KG1 (cell line): ENCODE measurements at regions not wholly inside any gene's neighbourhood (a gene's known extent, or its start where the extent isn't known, plus 50 kb on each side); places are given as distances from the start of the nearest gene placed in this dataset.
"Not testable (repeated sequence)": the region's sequence is repeated elsewhere in the genome, so short reads cannot be mapped to it uniquely, and the experiment has no call there.

Experiments used
- DNase-seq: peaks from one replicate; lab custom pipeline; 2025; lab: John Stamatoyannopoulos, UW

- DNase-seq: not testable (repeated sequence)
Measured at GRCh38 chr15:81775779-81776178, 270.0 kb downstream of the MEX3B start.

GRCh38 chr15:81774309-81774708, 271.5 kb downstream of the MEX3B start:
- DNase-seq: no peak

GRCh38 chr15:81768773-81769172, 277.0 kb downstream of the MEX3B start:
- no peak for DNase-seq

GRCh38 chr15:81766829-81767475, 278.9 kb downstream of the MEX3B start:
- DNase-seq: no peak

- no peak for DNase-seq
Measured at GRCh38 chr15:81765816-81766215, 280.0 kb downstream of the MEX3B start.

- DNase-seq: no peak
Measured at GRCh38 chr15:81763304-81763703, 282.5 kb downstream of the MEX3B start.

GRCh38 chr15:81760686-81761085, 285.1 kb downstream of the MEX3B start:
- DNase-seq: no peak

- no peak for DNase-seq
Measured at GRCh38 chr15:81758818-81759284, 287.0 kb downstream of the MEX3B start.

GRCh38 chr15:81755626-81756025, 290.2 kb downstream of the MEX3B start:
- DNase-seq: no peak

- no peak for DNase-seq
Measured at GRCh38 chr15:81754078-81754477, 291.7 kb downstream of the MEX3B start.

GRCh38 chr15:81752974-81753373, 292.8 kb downstream of the MEX3B start:
- DNase-seq: no peak

GRCh38 chr15:81752546-81752942, 293.3 kb downstream of the MEX3B start:
- DNase-seq: no peak

- DNase-seq: no peak
Measured at GRCh38 chr15:81751816-81752545, 293.8 kb downstream of the MEX3B start.

- no peak for DNase-seq
Measured at GRCh38 chr15:81751256-81751655, 294.6 kb downstream of the MEX3B start.

- no peak for DNase-seq
Measured at GRCh38 chr15:81749716-81750375, 296.0 kb downstream of the MEX3B start.

GRCh38 chr15:81747482-81747881, 298.3 kb downstream of the MEX3B start:
- no peak for DNase-seq

GRCh38 chr15:81747026-81747425, 298.8 kb downstream of the MEX3B start:
- no peak for DNase-seq

- DNase-seq: no peak
Measured at GRCh38 chr15:81744364-81744763, 301.5 kb downstream of the MEX3B start.

- no peak for DNase-seq
Measured at GRCh38 chr15:81740416-81740815, 305.4 kb downstream of the MEX3B start.

- DNase-seq: no peak
Measured at GRCh38 chr15:81729340-81729739, 316.5 kb downstream of the MEX3B start.

GRCh38 chr15:81728726-81729125, 317.1 kb downstream of the MEX3B start:
- DNase-seq: no peak

- DNase-seq: no peak
Measured at GRCh38 chr15:81725590-81725989, 320.2 kb downstream of the MEX3B start.

GRCh38 chr15:81724536-81724935, 321.3 kb downstream of the MEX3B start:
- no peak for DNase-seq
